GM12878 (cell line): ENCODE measurements at regions not wholly inside any gene's neighbourhood (a gene's known extent, or its start where the extent isn't known, plus 50 kb on each side); places are given as distances from the start of the nearest gene placed in this dataset.

Source experiments
- ATAC-seq: fragments of 200-7000 bp; cut with Tn5 transposase; 3 replicates; pipeline ENCODE4 v1.9.1; 2020; ENCODE audit warnings: mild to moderate bottlenecking, moderate library complexity
- BruUV-seq: library from RNA; stranded (reverse); fragments of 400-500 nt; replicated peaks from 2 replicates; lab custom pipeline; 2021; lab: Mats Ljungman, UMichigan
- CTCF ChIA-PET: fragments of 300-600 bp; sonication (Branson Sonifier 250); formaldehyde crosslinking; extraction: SDS; loops from one replicate; lab custom pipeline; 2021; ENCODE audit warnings: inconsistent platforms; lab: Yijun Ruan, JAX
- POLR2A ChIA-PET: fragments of 350-600 bp; formaldehyde crosslinking; extraction: SDS; loops from one replicate; lab custom pipeline; 2021; ENCODE audit warnings: inconsistent platforms; lab: Charles Lee
- RAD21 ChIA-PET: fragments of 300-600 bp; sonication (Branson Sonifier 250); formaldehyde crosslinking; loops from one replicate; lab custom pipeline; 2023; ENCODE audit warnings: antibody characterized with exemption; ENCODE audit not compliant: unreplicated experiment; lab: Charles Lee
- SMC1A ChIA-PET: fragments of 300-600 bp; sonication (Branson Sonifier 250); formaldehyde crosslinking; loops from one replicate; lab custom pipeline; 2023; ENCODE audit not compliant: unreplicated experiment, uncharacterized antibody; lab: Charles Lee
- DNase-seq: peaks from one replicate; pipeline ENCODE4 v3.0.0-alpha.2; 2011; ENCODE audit warnings: low read depth, low spot score
- FAIRE-seq: peaks from 3 replicates; lab custom pipeline; 2011; peaks lifted over from hg19 to GRCh38; lab: Jason Lieb, UNC
- H2AFZ ChIP-seq: 2 replicates; pipeline ENCODE4 v1.6.0; 2011; ENCODE audit warnings: low read depth, low read length, control low read depth; ENCODE audit not compliant: control insufficient read depth
- H3K27ac ChIP-seq: 2 replicates; pipeline ENCODE4 v1.5.1; 2011; ENCODE audit warnings: control low read depth; ENCODE audit not compliant: control insufficient read depth, insufficient read depth
- H3K27me3 ChIP-seq, 2 experiments: replicated peaks in 1 of 2; 2 replicates each; pipeline versions ENCODE4 v1.6.0 to v1.6.1; 2011; ENCODE audit warnings: low read length in 1 of 2; ENCODE audit not compliant: control insufficient read depth in 2 of 2, insufficient read depth in 2 of 2
- H3K36me3 ChIP-seq, 2 experiments: 2 replicates each; pipeline ENCODE4 v1.5.1; 2011; ENCODE audit warnings: low read length in 1 of 2; ENCODE audit not compliant: control insufficient read depth in 2 of 2, insufficient read depth in 2 of 2
- H3K4me1 ChIP-seq: 2 replicates; pipeline ENCODE4 v1.6.1; 2011; ENCODE audit warnings: mild to moderate bottlenecking, low read length, moderate library complexity, mixed read lengths; ENCODE audit not compliant: control insufficient read depth, insufficient read depth
- H3K4me2 ChIP-seq: 2 replicates; pipeline ENCODE4 v1.6.0; 2011; ENCODE audit warnings: control low read depth; ENCODE audit not compliant: control insufficient read depth, insufficient read depth
- H3K4me3 ChIP-seq: fragments of 200-600 bp; sonication (generic); 2 replicates; pipeline ENCODE4 v1.5.1; 2016
- H3K79me2 ChIP-seq: 2 replicates; pipeline ENCODE4 v1.6.0; 2011; ENCODE audit warnings: low read length; ENCODE audit not compliant: control insufficient read depth, insufficient read depth
- H3K9ac ChIP-seq: 2 replicates; pipeline ENCODE4 v1.8.0; 2011; ENCODE audit warnings: low read length, control low read depth, mixed read lengths; ENCODE audit not compliant: control insufficient read depth, insufficient read depth
- H3K9me3 ChIP-seq: replicated peaks from 3 replicates; pipeline ENCODE4 v1.5.1; 2011; ENCODE audit warnings: mild to moderate bottlenecking, low read length; ENCODE audit not compliant: control insufficient read depth, insufficient read depth
- H4K20me1 ChIP-seq: 2 replicates; pipeline ENCODE4 v1.6.0; 2011; ENCODE audit not compliant: control insufficient read depth, insufficient read depth
- BACH1 ChIP-seq: fragments of 450-650 bp; IDR thresholded peaks from 2 replicates; pipeline ENCODE4 v1.6.1; 2017; ENCODE audit warnings: mild to moderate bottlenecking, borderline replicate concordance
- BCL11A ChIP-seq: IDR thresholded peaks from 2 replicates; pipeline ENCODE4 v1.6.1; 2011; ENCODE audit warnings: low read depth, low read length
- BHLHE40 ChIP-seq, 2 experiments: fragments of 450-650 bp in 1 of 2; IDR thresholded peaks; 2 replicates each; pipeline ENCODE4 v1.6.1; 2011 to 2017; ENCODE audit warnings: low read depth in 2 of 2, borderline replicate concordance in 1 of 2, improper control_type of control experiment in 1 of 2, low read length in 1 of 2, mild to moderate bottlenecking in 1 of 2
- CBX3 ChIP-seq: fragments of 200-600 bp; sonication (generic); IDR thresholded peaks from 2 replicates; pipeline ENCODE4 v1.6.1; 2016; ENCODE audit warnings: low read depth, borderline replicate concordance
- CBX5 ChIP-seq: sonication (generic); IDR thresholded peaks from 2 replicates; pipeline ENCODE4 v1.6.1; 2016; ENCODE audit warnings: low read depth, moderate library complexity, mild to moderate bottlenecking, inconsistent platforms
- EED ChIP-seq: sonication (generic); IDR thresholded peaks from 2 replicates; pipeline ENCODE4 v1.6.1; 2016; ENCODE audit warnings: antibody characterized with exemption, low read depth
- ETV6 ChIP-seq, 2 experiments: fragments of 450-650 bp in 1 of 2; IDR thresholded peaks in 1 of 2; conservative IDR thresholded peaks in 1 of 2; 2 replicates each; pipeline ENCODE4 v1.6.1; 2014; ENCODE audit warnings: antibody characterized with exemption in 1 of 2, borderline replicate concordance in 1 of 2, low read depth in 1 of 2, mild to moderate bottlenecking in 1 of 2, moderate library complexity in 1 of 2
- HCFC1 ChIP-seq: fragments of 150-350 bp; IDR thresholded peaks from 2 replicates; pipeline ENCODE4 v1.6.1; 2014; ENCODE audit warnings: low read length
- HDGF ChIP-seq: fragments of 450-650 bp; IDR thresholded peaks from 2 replicates; pipeline ENCODE4 v1.6.1; 2016; ENCODE audit warnings: antibody characterized with exemption
- NR2F1 ChIP-seq: fragments of 450-650 bp; conservative IDR thresholded peaks from 2 replicates; pipeline ENCODE4 v1.6.1; 2017; ENCODE audit warnings: mild to moderate bottlenecking
- RAD51 ChIP-seq: fragments of 450-650 bp; IDR thresholded peaks from 2 replicates; pipeline ENCODE4 v1.6.1; 2016; ENCODE audit warnings: moderate library complexity, mild to moderate bottlenecking, inconsistent platforms
- STAT1 ChIP-seq: fragments of 450-650 bp; conservative IDR thresholded peaks from 2 replicates; pipeline ENCODE4 v1.6.1; 2014; ENCODE audit warnings: antibody characterized with exemption, mild to moderate bottlenecking
- STAT3 ChIP-seq: IDR thresholded peaks from 2 replicates; pipeline ENCODE4 v1.6.1; 2011; ENCODE audit warnings: low read depth, low read length, improper control_type of control experiment
- TCF7 ChIP-seq: IDR thresholded peaks from 2 replicates; pipeline ENCODE4 v1.6.1; 2014; ENCODE audit warnings: antibody characterized with exemption, borderline replicate concordance
- WRNIP1 ChIP-seq: IDR thresholded peaks from 2 replicates; pipeline ENCODE4 v1.6.1; 2011; ENCODE audit warnings: low read depth, low read length, improper control_type of control experiment, borderline replicate concordance
- ZBED1 ChIP-seq: IDR thresholded peaks from 2 replicates; pipeline ENCODE4 v1.6.1; 2016; ENCODE audit warnings: borderline replicate concordance
- ZNF384 ChIP-seq: IDR thresholded peaks from 2 replicates; pipeline ENCODE4 v1.6.1; 2012; ENCODE audit warnings: low read depth, mild to moderate bottlenecking, low read length, improper control_type of control experiment, borderline replicate concordance
- WGBS: methylation state at CpG from one replicate; pipeline ENCODE4 v1.1.6; 2016; ENCODE audit warnings: low lambda C conversion rate; ENCODE audit not compliant: insufficient replicate concordance, insufficient coverage; ENCODE audit errors: missing lambda C conversion rate; 5-methylcytosine and 5-hydroxymethylcytosine counted together
- in situ Hi-C: fragments of 300-500 bp; cut with MboI; formaldehyde crosslinking; loops from 9 replicates; pipeline ENCODE4 v1.14.3; 2018; ENCODE audit warnings: mixed read lengths
- intact Hi-C: fragments of 100-400 bp; cut with micrococcal nuclease; formaldehyde crosslinking; loops from one replicate; pipeline ENCODE4 v1.14.2; 2022; ENCODE audit not compliant: unreplicated experiment
- TF ChIP-seq, protein P1 (sequence below): fragments of 150-350 bp; IDR thresholded peaks from 2 replicates; pipeline ENCODE4 v1.6.1; 2016; ENCODE audit warnings: low read depth, low read length
- TF ChIP-seq, protein P2 (sequence below): fragments of 150-350 bp; IDR thresholded peaks from 2 replicates; pipeline ENCODE4 v1.6.1; 2014; ENCODE audit warnings: mild to moderate bottlenecking, low read depth, low read length
- TF ChIP-seq, protein P3 (sequence below): IDR thresholded peaks from 2 replicates; pipeline ENCODE4 v1.6.1; 2012; ENCODE audit warnings: low read length, inconsistent platforms

DNA sequence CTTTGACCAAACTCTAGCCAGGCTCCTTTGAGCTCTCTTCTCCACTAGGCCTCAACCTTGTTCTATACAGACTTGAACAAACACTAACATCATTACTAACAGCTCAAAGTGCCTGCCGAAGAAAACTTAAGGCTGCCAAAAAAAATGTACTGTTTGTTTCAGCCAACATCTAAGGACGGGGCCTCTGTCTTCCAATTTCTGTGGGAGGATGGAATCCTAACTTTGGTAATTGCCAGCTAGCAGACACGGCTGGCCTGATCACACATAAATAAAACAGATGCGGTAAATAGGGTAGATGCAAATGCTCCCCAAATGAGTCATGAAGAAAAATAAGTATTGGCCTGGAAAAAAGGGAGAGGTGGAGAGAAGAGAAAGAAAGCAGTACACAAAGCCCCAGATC, 394.3 kb downstream of the TMEM135 start:
- H3K4me3 ChIP-seq = no peak overlapping the region
- ChIA-PET SMC1A (no interaction called here), CTCF (interaction anchor here (0.6 to 1.7 kb wide), 6 partner anchors 9 to 80 kb away, joined by 3 to 5 read pairs (median 3); no protein-coding TSS in a partner anchor), POLR2A (no interaction called here)
- no peaks in the 10 kb centered on the region; a peak in 1 of 4 replicates for H3K27me3 ChIP-seq
- H3K4me1 ChIP-seq = no peaks in the 10 kb centered on the region
- no peak overlapping the region for H3K9ac ChIP-seq
- FAIRE-seq (no peak), ATAC-seq (no peak), DNase-seq (no peak)
- no TSS peak for BruUV-seq
- H4K20me1 ChIP-seq = no peaks in the 10 kb centered on the region
- in situ Hi-C loops = no loop called here
- no peaks in the 10 kb centered on the region for H3K9me3 ChIP-seq
- no peak overlapping the region for H3K27ac ChIP-seq
- H3K36me3 ChIP-seq = no peaks in the 10 kb centered on the region
- 67% methylated on average over 4 of the region's 4 CpGs for WGBS
- intact Hi-C loops = no loop called here
- H3K79me2 ChIP-seq = no peaks in the 10 kb centered on the region
- H2AFZ ChIP-seq = no peak overlapping the region
- no peak for TF ChIP-seq STAT1
- TF ChIP-seq, protein P1, sequence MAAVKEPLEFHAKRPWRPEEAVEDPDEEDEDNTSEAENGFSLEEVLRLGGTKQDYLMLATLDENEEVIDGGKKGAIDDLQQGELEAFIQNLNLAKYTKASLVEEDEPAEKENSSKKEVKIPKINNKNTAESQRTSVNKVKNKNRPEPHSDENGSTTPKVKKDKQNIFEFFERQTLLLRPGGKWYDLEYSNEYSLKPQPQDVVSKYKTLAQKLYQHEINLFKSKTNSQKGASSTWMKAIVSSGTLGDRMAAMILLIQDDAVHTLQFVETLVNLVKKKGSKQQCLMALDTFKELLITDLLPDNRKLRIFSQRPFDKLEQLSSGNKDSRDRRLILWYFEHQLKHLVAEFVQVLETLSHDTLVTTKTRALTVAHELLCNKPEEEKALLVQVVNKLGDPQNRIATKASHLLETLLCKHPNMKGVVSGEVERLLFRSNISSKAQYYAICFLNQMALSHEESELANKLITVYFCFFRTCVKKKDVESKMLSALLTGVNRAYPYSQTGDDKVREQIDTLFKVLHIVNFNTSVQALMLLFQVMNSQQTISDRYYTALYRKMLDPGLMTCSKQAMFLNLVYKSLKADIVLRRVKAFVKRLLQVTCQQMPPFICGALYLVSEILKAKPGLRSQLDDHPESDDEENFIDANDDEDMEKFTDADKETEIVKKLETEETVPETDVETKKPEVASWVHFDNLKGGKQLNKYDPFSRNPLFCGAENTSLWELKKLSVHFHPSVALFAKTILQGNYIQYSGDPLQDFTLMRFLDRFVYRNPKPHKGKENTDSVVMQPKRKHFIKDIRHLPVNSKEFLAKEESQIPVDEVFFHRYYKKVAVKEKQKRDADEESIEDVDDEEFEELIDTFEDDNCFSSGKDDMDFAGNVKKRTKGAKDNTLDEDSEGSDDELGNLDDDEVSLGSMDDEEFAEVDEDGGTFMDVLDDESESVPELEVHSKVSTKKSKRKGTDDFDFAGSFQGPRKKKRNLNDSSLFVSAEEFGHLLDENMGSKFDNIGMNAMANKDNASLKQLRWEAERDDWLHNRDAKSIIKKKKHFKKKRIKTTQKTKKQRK = no peak
- TF ChIP-seq ZBED1 = no peak
- TF ChIP-seq HDGF = no peak
- TF ChIP-seq WRNIP1 = no peak
- TF ChIP-seq, protein P2, sequence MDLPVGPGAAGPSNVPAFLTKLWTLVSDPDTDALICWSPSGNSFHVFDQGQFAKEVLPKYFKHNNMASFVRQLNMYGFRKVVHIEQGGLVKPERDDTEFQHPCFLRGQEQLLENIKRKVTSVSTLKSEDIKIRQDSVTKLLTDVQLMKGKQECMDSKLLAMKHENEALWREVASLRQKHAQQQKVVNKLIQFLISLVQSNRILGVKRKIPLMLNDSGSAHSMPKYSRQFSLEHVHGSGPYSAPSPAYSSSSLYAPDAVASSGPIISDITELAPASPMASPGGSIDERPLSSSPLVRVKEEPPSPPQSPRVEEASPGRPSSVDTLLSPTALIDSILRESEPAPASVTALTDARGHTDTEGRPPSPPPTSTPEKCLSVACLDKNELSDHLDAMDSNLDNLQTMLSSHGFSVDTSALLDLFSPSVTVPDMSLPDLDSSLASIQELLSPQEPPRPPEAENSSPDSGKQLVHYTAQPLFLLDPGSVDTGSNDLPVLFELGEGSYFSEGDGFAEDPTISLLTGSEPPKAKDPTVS = no peak
- no peak for TF ChIP-seq EED
- no peak for TF ChIP-seq TCF7
- no peak for TF ChIP-seq HCFC1
- no peak for TF ChIP-seq BCL11A
- no peak for TF ChIP-seq CBX5
- TF ChIP-seq NR2F1 = no peak
- no peak for TF ChIP-seq CBX3
- TF ChIP-seq, protein P3, sequence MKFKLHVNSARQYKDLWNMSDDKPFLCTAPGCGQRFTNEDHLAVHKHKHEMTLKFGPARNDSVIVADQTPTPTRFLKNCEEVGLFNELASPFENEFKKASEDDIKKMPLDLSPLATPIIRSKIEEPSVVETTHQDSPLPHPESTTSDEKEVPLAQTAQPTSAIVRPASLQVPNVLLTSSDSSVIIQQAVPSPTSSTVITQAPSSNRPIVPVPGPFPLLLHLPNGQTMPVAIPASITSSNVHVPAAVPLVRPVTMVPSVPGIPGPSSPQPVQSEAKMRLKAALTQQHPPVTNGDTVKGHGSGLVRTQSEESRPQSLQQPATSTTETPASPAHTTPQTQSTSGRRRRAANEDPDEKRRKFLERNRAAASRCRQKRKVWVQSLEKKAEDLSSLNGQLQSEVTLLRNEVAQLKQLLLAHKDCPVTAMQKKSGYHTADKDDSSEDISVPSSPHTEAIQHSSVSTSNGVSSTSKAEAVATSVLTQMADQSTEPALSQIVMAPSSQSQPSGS = no peak
- TF ChIP-seq BACH1 = no peak
- TF ChIP-seq RAD51 = no peak
- TF ChIP-seq STAT3 = no peak
- TF ChIP-seq ETV6 (conservative IDR thresholded peaks at IDR 0.05 in 1 of 2, IDR thresholded peaks at IDR 0.05 in 1 of 2; ENCODE audit: borderline replicate concordance in 1 of 2, low read depth in 1 of 2) = no peak
- TF ChIP-seq BHLHE40 (IDR thresholded peaks at IDR 0.05; ENCODE audit: borderline replicate concordance in 1 of 2, low read depth in 2 of 2, low read length in 1 of 2) = no peak
- TF ChIP-seq ZNF384 = no peak
- TF ChIP-seq, all 136 proteins: peak for 0
- RAD21 ChIA-PET = no interaction called here
- H3K4me2 ChIP-seq = no peak overlapping the region
